CD4-positive, alpha-beta T cell treated with Interleukin-6 at 100 ng/mL for 8 hours (primary cell): ENCODE measurements at regions not wholly inside any gene's neighbourhood (a gene's known extent, or its start where the extent isn't known, plus 50 kb on each side); places are given as distances from the start of the nearest gene placed in this dataset.

ENCODE experiments used
- DNase-seq: peaks from one replicate; pipeline ENCODE4 v3.0.0-alpha.2; 2020; ENCODE audit warnings: mixed read lengths, low spot score

- no peak for DNase-seq
These were observed 245.7 kb downstream of the TOMM20 start for GRCh38 chr1:234882898-234883297.

- DNase-seq: no peak
These were observed 246.5 kb downstream of the TOMM20 start for GRCh38 chr1:234881893-234882771.

- no peak for DNase-seq
These were observed 249.2 kb downstream of the TOMM20 start for GRCh38 chr1:234879147-234880080.

DNA sequence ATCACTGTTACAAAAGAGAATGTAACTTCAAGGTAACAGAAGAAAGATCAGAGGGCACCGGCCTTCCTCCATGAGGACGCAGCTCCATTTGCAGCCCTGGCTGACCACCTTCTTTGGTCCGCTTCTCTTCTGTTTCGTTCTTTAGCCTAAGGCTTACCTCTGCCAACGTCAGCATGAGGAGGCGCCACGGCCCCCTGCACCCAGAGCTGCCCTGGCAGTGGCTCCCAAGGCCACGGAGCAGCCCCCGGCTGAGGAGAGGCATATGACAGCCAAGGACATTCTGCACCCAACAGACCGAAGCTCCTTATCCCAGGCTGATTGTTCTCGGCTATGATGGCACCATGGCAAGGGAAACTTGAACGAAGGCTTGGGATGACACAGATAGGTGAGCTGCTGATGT, 250.3 kb downstream of the TOMM20 start:
- DNase-seq: no peak

DNA sequence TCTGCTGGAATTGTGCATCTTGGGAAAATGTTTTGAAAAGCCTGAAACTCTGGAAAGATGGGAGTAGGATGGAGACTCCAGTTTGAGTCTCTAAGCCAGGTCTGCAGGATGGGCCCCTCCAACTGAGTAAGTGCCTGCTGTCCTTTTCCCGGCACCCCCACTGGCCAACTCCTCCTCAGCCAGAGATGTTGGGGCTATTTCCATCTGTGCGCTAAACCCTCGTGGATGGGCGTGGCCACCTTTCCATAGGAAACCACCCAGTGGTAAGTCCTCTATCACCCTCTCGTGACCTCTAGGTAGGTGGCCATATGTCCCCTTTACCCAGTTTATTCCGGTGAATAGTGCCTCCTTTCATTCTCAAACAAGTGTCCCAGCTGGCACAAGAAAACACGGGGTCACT, 250.9 kb downstream of the TOMM20 start:
- no peak for DNase-seq

- no peak for DNase-seq
These were observed 252.4 kb downstream of the TOMM20 start for GRCh38 chr1:234875953-234876855.

DNA sequence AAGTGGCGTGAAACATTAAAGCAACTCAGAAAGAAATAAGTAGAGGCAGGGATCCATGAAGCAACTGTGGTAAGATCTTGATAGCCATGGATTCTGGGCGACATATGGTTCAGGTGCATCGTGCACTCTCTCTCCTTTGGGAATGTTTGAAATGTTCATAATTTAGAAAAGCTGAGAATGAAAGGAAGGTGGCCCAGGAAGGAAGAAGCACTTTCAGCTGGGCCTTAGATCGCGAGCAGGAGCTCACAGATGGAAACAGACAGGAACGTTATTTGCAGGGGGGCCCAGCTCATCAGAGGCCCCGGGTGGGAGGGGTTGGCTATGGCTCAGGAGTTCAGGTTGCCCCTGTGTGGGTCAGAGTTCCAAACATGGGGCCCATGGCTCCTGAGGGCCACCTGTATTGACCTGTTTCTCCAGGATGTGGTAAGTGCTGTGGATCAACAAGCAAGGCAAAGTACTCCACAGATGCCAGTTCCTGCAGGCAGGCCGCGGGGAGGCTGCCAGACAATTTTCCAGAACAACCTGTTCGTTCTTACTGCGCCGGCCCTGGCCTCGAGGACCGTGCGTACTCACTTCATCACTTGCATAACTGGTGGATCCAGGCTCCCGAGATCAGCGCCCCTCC, 253.2 kb downstream of the TOMM20 start:
- no peak for DNase-seq

- no peak for DNase-seq
These were observed 254.0 kb downstream of the TOMM20 start for GRCh38 chr1:234874291-234875288.

- no peak for DNase-seq
These were observed 256.8 kb downstream of the TOMM20 start for GRCh38 chr1:234871710-234872271.

- no peak for DNase-seq
These were observed 257.5 kb downstream of the TOMM20 start for GRCh38 chr1:234871039-234871709.

GRCh38 chr1:234870020-234870981, 258.3 kb downstream of the TOMM20 start:
- DNase-seq: no peak

GRCh38 chr1:234869182-234870019, 259.2 kb downstream of the TOMM20 start:
- DNase-seq: no peak

DNA sequence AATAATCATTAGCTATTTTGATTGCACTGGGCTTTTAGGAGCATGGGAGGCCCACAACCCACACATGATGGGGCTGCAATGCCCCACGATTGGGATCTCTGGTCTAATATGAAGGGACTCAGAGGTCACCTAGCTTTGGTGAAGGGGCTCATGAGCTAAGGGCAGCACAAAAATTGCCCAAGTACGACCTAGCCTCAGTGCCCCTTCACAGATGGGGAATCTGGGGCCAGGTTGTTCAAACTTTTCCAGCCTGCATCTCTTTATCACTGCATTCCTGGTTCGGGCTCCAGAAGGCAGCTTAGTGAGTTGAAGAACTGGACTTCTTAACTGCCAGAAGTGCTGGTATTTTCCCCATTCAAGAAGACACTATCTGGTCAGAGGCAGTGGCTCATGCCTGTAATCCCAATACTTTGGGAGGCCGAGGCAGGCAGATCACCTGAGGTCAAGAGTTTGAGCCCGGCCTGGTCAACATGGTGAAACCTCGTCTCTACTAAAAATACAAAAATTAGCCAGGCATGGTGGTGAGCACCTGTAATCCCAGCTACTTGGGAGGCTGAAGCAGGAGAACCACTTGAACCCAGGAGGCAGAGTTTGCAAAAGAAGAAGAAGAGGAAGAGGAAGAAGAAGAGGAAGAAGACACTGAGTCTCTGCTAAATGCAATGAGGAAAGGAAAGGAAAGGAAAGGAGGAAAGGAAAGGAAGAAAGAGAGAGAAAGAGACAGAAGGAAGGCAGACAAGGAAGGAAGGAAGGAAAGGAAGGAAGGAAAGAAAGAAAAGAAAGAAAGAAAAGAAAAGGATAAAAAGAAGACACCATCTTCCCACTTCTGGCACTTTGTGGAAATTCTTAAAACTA, 258.5 kb upstream of the IRF2BP2 start:
- no peak for DNase-seq

- no peak for DNase-seq
These were observed 256.3 kb upstream of the IRF2BP2 start for GRCh38 chr1:234866007-234866866.
